GM10248 (cell line): ENCODE measurements at regions not wholly inside any gene's neighbourhood (a gene's known extent, or its start where the extent isn't known, plus 50 kb on each side); places are given as distances from the start of the nearest gene placed in this dataset.

Source experiments
- CTCF ChIA-PET: fragments of 300-600 bp; sonication (Branson Sonifier 250); formaldehyde crosslinking; extraction: SDS; loops from one replicate; lab custom pipeline; 2021; ENCODE audit warnings: antibody characterized with exemption; lab: Yijun Ruan, JAX
- POLR2A ChIA-PET: fragments of 350-650 bp; sonication (Branson Sonifier 250); formaldehyde crosslinking; extraction: SDS; loops from one replicate; lab custom pipeline; 2020; ENCODE audit warnings: antibody characterized with exemption; lab: Yijun Ruan, JAX
- DNase-seq: peaks from one replicate; pipeline ENCODE4 v3.0.0; 2012; ENCODE audit errors: extremely low spot score
- TF ChIP-seq, protein P1 (sequence below): IDR thresholded peaks from 2 replicates; pipeline ENCODE4 v1.5.1; 2012; ENCODE audit warnings: mild to moderate bottlenecking, low read depth; ENCODE audit errors: extremely low read depth, missing control alignments, control extremely low read depth

DNA sequence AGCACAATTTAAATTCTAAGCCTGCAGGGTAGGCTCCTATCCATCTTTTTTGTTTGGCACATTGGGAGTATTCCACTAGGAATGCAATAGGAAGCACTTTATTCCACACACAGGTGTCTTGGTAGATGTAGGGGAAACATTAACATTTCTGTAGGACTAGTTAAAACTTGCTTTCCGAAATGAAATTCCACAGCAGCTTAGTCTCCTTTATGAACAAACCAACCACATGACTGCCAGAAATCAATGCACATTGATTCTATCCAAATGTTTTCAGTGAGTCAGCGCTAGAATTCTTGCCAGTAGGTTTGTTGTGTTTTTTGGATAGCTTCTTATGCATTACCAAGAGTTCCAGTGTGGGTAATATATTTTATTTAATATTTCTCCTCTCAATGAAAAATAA, 207.9 kb upstream of the CSNK1A1L start:
- TF ChIP-seq, protein P1, sequence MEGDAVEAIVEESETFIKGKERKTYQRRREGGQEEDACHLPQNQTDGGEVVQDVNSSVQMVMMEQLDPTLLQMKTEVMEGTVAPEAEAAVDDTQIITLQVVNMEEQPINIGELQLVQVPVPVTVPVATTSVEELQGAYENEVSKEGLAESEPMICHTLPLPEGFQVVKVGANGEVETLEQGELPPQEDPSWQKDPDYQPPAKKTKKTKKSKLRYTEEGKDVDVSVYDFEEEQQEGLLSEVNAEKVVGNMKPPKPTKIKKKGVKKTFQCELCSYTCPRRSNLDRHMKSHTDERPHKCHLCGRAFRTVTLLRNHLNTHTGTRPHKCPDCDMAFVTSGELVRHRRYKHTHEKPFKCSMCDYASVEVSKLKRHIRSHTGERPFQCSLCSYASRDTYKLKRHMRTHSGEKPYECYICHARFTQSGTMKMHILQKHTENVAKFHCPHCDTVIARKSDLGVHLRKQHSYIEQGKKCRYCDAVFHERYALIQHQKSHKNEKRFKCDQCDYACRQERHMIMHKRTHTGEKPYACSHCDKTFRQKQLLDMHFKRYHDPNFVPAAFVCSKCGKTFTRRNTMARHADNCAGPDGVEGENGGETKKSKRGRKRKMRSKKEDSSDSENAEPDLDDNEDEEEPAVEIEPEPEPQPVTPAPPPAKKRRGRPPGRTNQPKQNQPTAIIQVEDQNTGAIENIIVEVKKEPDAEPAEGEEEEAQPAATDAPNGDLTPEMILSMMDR: no peak
- ChIA-PET CTCF (interaction anchor here (0.6 kb wide), 1 partner anchor 10 kb away, joined by 3 read pairs; no protein-coding TSS in a partner anchor), POLR2A (no interaction called here)
- DNase-seq: no peak

DNA sequence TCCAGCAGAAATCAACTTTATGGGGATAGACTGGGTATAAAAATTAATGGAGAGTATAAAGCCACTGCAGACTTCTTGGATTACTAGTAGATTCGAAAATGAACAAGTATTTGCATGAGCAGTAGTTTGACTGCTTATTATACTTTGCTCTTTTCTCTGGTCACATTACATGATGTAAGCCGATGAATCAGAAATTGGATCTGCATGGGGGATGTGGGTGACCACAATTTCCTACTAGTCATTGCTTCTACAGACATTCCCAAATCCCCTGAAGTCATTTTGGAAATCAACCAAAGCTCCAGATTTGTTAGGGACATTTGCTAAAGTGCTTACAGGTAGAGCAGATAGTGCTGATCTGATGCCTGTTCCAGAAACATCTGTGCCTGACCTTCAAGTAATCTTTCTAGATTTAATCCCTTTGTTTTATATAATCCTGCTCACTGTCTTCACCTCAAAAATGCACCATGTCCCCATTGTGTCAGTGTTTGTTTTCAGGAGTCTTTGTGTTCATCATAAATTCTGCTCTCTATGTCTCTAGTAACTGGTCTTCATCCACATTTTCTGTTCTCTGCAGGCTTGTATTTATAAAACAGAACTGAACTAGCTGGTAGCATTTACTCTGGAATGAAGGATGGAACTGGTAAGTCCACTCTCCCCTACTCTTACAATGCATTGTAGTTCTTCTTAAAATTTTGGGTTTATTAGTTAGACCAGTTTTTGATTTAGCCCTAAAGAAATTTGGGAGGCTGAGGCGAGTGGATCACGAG, 201.5 kb upstream of the CSNK1A1L start:
- no peak for DNase-seq
- CTCF ChIA-PET: interaction anchor here (1.2 kb wide), 1 partner anchor 9 kb away, joined by 4 read pairs; no protein-coding TSS in a partner anchor
- TF ChIP-seq, protein P1: no peak

DNA sequence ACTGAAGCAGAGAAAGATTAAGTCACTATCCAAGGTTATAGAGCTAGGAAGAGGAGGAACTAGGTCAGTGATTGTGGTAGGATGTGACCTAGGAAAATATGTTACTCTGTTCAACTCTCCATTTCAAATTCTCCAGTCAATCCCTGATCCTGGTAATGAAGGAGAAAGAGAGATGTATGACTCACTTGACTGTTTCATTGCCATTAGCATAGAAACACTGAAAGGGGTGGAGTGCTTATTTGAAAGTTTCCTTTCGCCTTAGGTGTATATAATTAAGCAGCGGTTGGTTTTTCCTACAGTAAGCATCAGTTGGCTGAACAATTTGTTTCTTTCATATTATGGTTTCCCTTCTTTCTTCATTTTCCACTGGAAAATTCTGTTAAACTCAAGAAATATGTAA, 198.1 kb upstream of the CSNK1A1L start:
- POLR2A ChIA-PET: no interaction called here
- CTCF ChIA-PET: interaction anchor here (1.0 kb wide), 1 partner anchor 11 kb away, joined by 3 read pairs; no protein-coding TSS in a partner anchor
- no peak for DNase-seq
- TF ChIP-seq, protein P1: no peak

More for the DNA sequence above, 201.5 kb upstream of the CSNK1A1L start:
- POLR2A ChIA-PET: no interaction called here

DNA sequence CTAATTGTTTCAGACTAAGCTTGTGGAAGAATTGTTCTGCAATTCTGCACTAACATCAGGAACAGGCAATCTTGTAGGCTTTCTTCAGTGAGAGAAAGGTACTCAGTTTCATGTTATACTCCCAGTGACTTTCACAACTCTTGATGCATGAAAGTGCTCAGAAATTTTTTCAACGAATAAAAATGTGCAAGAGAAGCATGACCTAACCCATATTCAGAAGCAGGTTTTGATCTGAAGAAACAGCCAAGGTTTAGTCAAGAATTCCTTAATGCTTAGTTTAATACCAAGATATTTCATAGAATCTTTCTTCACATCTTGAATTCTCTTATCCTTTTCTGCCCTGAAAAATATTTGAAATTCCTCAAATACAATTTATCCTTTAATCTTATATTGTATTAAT, 197.2 kb upstream of the CSNK1A1L start:
- CTCF ChIA-PET: interaction anchor here (1.0 kb wide), 1 partner anchor 10 kb away, joined by 3 read pairs; no protein-coding TSS in a partner anchor
- DNase-seq: no peak
- POLR2A ChIA-PET: no interaction called here
- TF ChIP-seq, protein P1: no peak

DNA sequence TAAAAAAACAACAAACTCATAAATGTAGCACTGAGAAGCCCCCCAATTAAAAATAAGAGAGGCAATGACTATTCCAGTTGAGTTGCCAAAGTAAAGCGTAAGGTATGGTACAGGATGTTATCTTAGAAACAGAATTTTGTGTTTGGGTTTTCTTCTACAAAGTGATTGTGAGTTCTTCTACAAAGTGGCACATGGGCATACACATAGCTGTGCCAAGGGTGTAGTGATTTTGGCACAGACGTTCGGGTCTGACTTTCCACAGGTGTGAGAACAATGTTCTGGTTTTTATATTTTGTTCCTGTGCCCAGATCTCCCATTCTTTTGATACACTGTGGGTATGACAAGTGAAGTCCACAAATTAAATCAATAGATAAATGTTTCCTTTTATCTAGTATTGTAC, 190.1 kb upstream of the CSNK1A1L start:
- TF ChIP-seq, protein P1: no peak
- CTCF ChIA-PET: no interaction called here
- no peak for DNase-seq
- POLR2A ChIA-PET: no interaction called here

DNA sequence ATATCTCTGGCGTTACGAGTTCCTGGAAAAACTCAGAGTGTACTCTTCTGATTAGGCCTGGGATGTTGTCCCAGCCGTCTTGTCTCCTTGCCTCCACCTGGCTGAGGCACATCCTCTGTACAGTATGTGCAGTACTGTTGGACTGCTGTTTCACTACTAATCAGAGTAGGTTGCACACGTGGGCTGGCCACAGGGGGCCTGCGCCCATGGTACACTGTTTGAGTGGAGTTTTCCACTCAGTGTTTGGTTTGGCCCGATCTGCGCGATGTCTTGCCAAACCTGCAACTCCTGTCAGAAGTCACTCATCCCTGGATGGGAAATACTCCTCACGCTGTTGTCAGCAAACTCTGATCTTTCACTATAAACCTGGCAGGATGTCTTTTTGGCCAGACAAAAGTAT, 189.6 kb upstream of the CSNK1A1L start:
- DNase-seq: no peak
- ChIA-PET CTCF (no interaction called here), POLR2A (no interaction called here)
- TF ChIP-seq, protein P1: no peak
